Smooth muscle cell (in vitro differentiated cells): ENCODE measurements at regions not wholly inside any gene's neighbourhood (a gene's known extent, or its start where the extent isn't known, plus 50 kb on each side); places are given as distances from the start of the nearest gene placed in this dataset.
"Not testable (repeated sequence)": the region's sequence is repeated elsewhere in the genome, so short reads cannot be mapped to it uniquely, and the experiment has no call there.

Source experiments
- DNase-seq: peaks from one replicate; lab custom pipeline; 2025; ENCODE audit not compliant: unreplicated experiment; lab: John Stamatoyannopoulos, UW
- H2AFZ ChIP-seq: fragments of 200-600 bp; sonication (generic); 2 replicates; pipeline ENCODE4 v1.6.0; 2016; ENCODE audit warnings: antibody characterized with exemption, low read depth, mild to moderate bottlenecking
- H3F3A ChIP-seq: fragments of 200-600 bp; sonication (generic); 2 replicates; pipeline ENCODE4 v1.6.0; 2017; ENCODE audit warnings: antibody characterized with exemption, low read depth
- H3K27ac ChIP-seq: fragments of 200-600 bp; sonication (generic); 2 replicates; pipeline ENCODE4 v1.5.1; 2016; ENCODE audit warnings: low read depth, mild to moderate bottlenecking
- H3K27me3 ChIP-seq: fragments of 200-600 bp; sonication (generic); 2 replicates; pipeline ENCODE4 v1.6.1; 2016; ENCODE audit warnings: low read depth, mild to moderate bottlenecking
- H3K36me3 ChIP-seq: fragments of 200-600 bp; sonication (generic); 2 replicates; pipeline ENCODE4 v1.5.1; 2016; ENCODE audit warnings: low read depth
- H3K4me1 ChIP-seq: fragments of 200-600 bp; sonication (generic); 2 replicates; pipeline ENCODE4 v1.5.1; 2016; ENCODE audit warnings: low read depth
- H3K4me2 ChIP-seq: fragments of 200-600 bp; sonication (generic); 2 replicates; pipeline ENCODE4 v1.6.0; 2016; ENCODE audit warnings: mild to moderate bottlenecking
- H3K4me3 ChIP-seq: fragments of 200-600 bp; sonication (generic); 2 replicates; pipeline ENCODE4 v1.5.1; 2016; ENCODE audit warnings: mild to moderate bottlenecking
- H3K79me2 ChIP-seq: fragments of 200-600 bp; sonication (generic); 2 replicates; pipeline ENCODE4 v1.6.0; 2016; ENCODE audit warnings: low read depth, mild to moderate bottlenecking
- H3K9ac ChIP-seq: fragments of 200-600 bp; sonication (generic); 2 replicates; pipeline ENCODE4 v1.6.0; 2016; ENCODE audit warnings: low read depth
- H3K9me3 ChIP-seq: fragments of 200-600 bp; sonication (generic); replicated peaks from 2 replicates; pipeline ENCODE4 v1.5.1; 2016; ENCODE audit warnings: low read depth
- H4K20me1 ChIP-seq: fragments of 200-600 bp; sonication (generic); 2 replicates; pipeline ENCODE4 v1.6.0; 2016; ENCODE audit warnings: low read depth
- CTCF ChIP-seq: fragments of 200-600 bp; sonication (generic); IDR thresholded peaks from 2 replicates; pipeline ENCODE4 v1.5.1; 2017; ENCODE audit warnings: borderline replicate concordance, mild to moderate bottlenecking, antibody characterized with exemption; ENCODE audit not compliant: insufficient read depth, poor library complexity, severe bottlenecking
- WGBS: methylation state at CpG from one replicate; pipeline ENCODE4 v1.1.7; 2016; ENCODE audit warnings: low lambda C conversion rate; 5-methylcytosine and 5-hydroxymethylcytosine counted together

- no peaks in the 10 kb centered on the region for H3K36me3 ChIP-seq
- H4K20me1 ChIP-seq, result no peaks in the 10 kb centered on the region
- H3K4me1 ChIP-seq, result no peaks in the 10 kb centered on the region
- H3K79me2 ChIP-seq, result no peaks in the 10 kb centered on the region
- H3K9ac ChIP-seq, result no peak overlapping the region
- no peak overlapping the region for H3K4me2 ChIP-seq
- TF ChIP-seq CTCF, result no peak
- no peak overlapping the region for H2AFZ ChIP-seq
- DNase-seq, result no peak
- no peaks in the 10 kb centered on the region for H3F3A ChIP-seq
- H3K27me3 ChIP-seq, result no peaks in the 10 kb centered on the region
- 68% methylated on average over 2 of the region's 2 CpGs for WGBS
- H3K4me3 ChIP-seq, result no peak overlapping the region
- H3K9me3 ChIP-seq, result no peaks in the 10 kb centered on the region
- no peak overlapping the region for H3K27ac ChIP-seq
These were observed 368.7 kb downstream of the CDH19 start for GRCh38 chr18:66235206-66235605.

- Histone ChIP-seq H3K36me3 (no peaks in the 10 kb centered on the region), H2AFZ (no peak overlapping the region), H4K20me1 (no peaks in the 10 kb centered on the region), H3K9ac (no peak overlapping the region), H3K27ac (no peak overlapping the region), H3K79me2 (no peaks in the 10 kb centered on the region), H3K4me3 (no peak overlapping the region), H3K4me2 (no peak overlapping the region), H3K9me3 (no peaks in the 10 kb centered on the region), H3K27me3 (no peaks in the 10 kb centered on the region), H3F3A (no peaks in the 10 kb centered on the region), H3K4me1 (no peaks in the 10 kb centered on the region)
- 78% methylated on average over 2 of the region's 2 CpGs for WGBS
- DNase-seq, result no peak
- no peak for TF ChIP-seq CTCF
These were observed 377.1 kb downstream of the CDH19 start for GRCh38 chr18:66226782-66227181.

- not testable (repeated sequence) for H3F3A ChIP-seq, H3K27me3 ChIP-seq, H3K36me3 ChIP-seq, H3K9ac ChIP-seq, H3K79me2 ChIP-seq, H4K20me1 ChIP-seq, H2AFZ ChIP-seq, H3K9me3 ChIP-seq, H3K4me2 ChIP-seq, H3K4me3 ChIP-seq, H3K4me1 ChIP-seq, DNase-seq, H3K27ac ChIP-seq
- WGBS, result 96% methylated on average over 12 of the region's 12 CpGs
These were observed 380.6 kb downstream of the CDH19 start for GRCh38 chr18:66223317-66223716.

- WGBS, result 86% methylated on average over 1 of the region's 1 CpG
- no peak for DNase-seq
- H4K20me1 ChIP-seq, result no peaks in the 10 kb centered on the region
These were observed 381.7 kb downstream of the CDH19 start for GRCh38 chr18:66222174-66222573.

More at GRCh38 chr18:66222174-66222573, 381.7 kb downstream of the CDH19 start:
- Histone ChIP-seq H2AFZ (no peak overlapping the region), H3K79me2 (no peaks in the 10 kb centered on the region), H3K27ac (no peak overlapping the region), H3K36me3 (no peaks in the 10 kb centered on the region), H3K9ac (no peak overlapping the region), H3K27me3 (no peaks in the 10 kb centered on the region), H3K9me3 (no peaks in the 10 kb centered on the region), H3K4me3 (no peak overlapping the region), H3K4me2 (no peak overlapping the region), H3F3A (no peaks in the 10 kb centered on the region), H3K4me1 (no peaks in the 10 kb centered on the region)
- TF ChIP-seq CTCF, result no peak
